NB4 (cell line): ENCODE measurements at regions not wholly inside any gene's neighbourhood (a gene's known extent, or its start where the extent isn't known, plus 50 kb on each side); places are given as distances from the start of the nearest gene placed in this dataset.

Experiments
- MYC ChIP-seq: IDR thresholded peaks from 2 replicates; pipeline ENCODE4 v1.6.1; 2011; ENCODE audit warnings: low read depth, low read length
- POLR2A ChIP-seq: IDR thresholded peaks from 2 replicates; pipeline ENCODE4 v1.6.1; 2011; ENCODE audit warnings: mild to moderate bottlenecking; ENCODE audit not compliant: insufficient read length; ENCODE audit errors: extremely low read depth
- TF ChIP-seq, protein P1 (sequence below): IDR thresholded peaks from one replicate; pipeline ENCODE4 v1.5.1; 2012; ENCODE audit warnings: low read depth, low read length
- TF ChIP-seq, protein P2 (sequence below): IDR thresholded peaks from 2 replicates; pipeline ENCODE4 v1.6.1; 2011; ENCODE audit warnings: low read depth, low read length

DNA sequence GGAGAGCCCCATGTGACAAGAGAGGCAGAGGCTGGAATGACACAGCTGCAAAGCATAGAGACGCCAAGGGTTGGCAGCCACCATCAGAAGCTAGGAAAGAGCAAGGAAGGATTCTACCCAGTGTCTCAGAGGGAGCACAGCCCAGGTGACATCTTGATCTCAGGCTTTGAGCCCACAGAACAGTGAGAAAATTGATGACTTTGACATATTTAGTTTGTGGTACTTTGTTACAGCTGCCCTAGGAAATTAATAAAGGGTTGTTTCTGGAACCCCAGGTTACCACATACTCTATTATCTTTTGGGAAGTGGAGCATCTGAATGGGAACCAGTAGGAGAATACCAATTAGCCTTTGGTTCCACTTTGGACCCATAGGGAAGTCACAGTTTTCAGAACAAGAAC is 231.7 kb downstream of the ZNF621 start:
- TF ChIP-seq, protein P1, sequence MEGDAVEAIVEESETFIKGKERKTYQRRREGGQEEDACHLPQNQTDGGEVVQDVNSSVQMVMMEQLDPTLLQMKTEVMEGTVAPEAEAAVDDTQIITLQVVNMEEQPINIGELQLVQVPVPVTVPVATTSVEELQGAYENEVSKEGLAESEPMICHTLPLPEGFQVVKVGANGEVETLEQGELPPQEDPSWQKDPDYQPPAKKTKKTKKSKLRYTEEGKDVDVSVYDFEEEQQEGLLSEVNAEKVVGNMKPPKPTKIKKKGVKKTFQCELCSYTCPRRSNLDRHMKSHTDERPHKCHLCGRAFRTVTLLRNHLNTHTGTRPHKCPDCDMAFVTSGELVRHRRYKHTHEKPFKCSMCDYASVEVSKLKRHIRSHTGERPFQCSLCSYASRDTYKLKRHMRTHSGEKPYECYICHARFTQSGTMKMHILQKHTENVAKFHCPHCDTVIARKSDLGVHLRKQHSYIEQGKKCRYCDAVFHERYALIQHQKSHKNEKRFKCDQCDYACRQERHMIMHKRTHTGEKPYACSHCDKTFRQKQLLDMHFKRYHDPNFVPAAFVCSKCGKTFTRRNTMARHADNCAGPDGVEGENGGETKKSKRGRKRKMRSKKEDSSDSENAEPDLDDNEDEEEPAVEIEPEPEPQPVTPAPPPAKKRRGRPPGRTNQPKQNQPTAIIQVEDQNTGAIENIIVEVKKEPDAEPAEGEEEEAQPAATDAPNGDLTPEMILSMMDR: no peak
- TF ChIP-seq, protein P2, sequence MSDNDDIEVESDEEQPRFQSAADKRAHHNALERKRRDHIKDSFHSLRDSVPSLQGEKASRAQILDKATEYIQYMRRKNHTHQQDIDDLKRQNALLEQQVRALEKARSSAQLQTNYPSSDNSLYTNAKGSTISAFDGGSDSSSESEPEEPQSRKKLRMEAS: no peak
- TF ChIP-seq POLR2A: no peak
- TF ChIP-seq MYC: no peak
